ENCODE measurements at regions not wholly inside any gene's neighbourhood (a gene's known extent, or its start where the extent isn't known, plus 50 kb on each side); places are given as distances from the start of the nearest gene placed in this dataset.

DNA sequence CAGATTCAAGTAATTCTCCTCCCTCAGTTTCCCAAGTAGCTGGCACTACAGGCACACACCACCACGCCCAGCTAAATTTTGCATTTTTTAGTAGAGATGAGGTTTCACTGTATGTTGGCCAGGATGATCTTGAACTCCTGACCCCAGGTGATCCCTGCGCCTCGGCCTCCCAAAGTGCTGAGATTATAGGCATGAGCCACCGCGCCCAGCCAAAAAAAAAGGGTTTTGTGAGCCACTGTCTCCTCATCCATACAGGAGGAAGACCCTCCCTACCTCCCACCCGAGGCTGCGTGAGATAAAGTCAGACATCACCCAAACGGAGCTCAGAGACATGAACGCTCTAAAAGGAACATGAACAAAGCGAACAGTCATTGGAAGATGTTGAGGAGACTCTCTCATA is 745.7 kb downstream of the BRD1 start:
- no peak for TF ChIP-seq SIN3A (IDR thresholded peaks at IDR 0.05; ENCODE audit: low read depth)
- no peak for TF ChIP-seq ATF3 (IDR thresholded peaks at IDR 0.05)
- TF ChIP-seq JUND (IDR thresholded peaks at IDR 0.05): no peak
- no peak for TF ChIP-seq SRF (IDR thresholded peaks at IDR 0.05; ENCODE audit: low read depth)
- no peak for TF ChIP-seq EZH2phosphoT487 (IDR thresholded peaks at IDR 0.05; ENCODE audit: borderline replicate concordance)
- no peak for TF ChIP-seq SP1 (IDR thresholded peaks at IDR 0.05; ENCODE audit: low read depth)
- no peak for TF ChIP-seq ELF1 (IDR thresholded peaks at IDR 0.05; ENCODE audit: borderline replicate concordance, low read depth)
- TF ChIP-seq FOSL1 (IDR thresholded peaks at IDR 0.05; ENCODE audit: low read depth): no peak
- TF ChIP-seq EGR1 (IDR thresholded peaks at IDR 0.05; ENCODE audit: low read depth): no peak
- TF ChIP-seq RAD21 (IDR thresholded peaks at IDR 0.05; ENCODE audit: low read depth): no peak
- TF ChIP-seq CEBPB (IDR thresholded peaks at IDR 0.05; ENCODE audit: low read depth): no peak
- no peak for TF ChIP-seq YY1 (IDR thresholded peaks at IDR 0.05; ENCODE audit: extremely low read depth, insufficient replicate concordance, low read depth, low read length)
- no peak for TF ChIP-seq POLR2A (IDR thresholded peaks at IDR 0.05; ENCODE audit: borderline replicate concordance, extremely low read depth, insufficient read depth, insufficient read length)

GRCh38 chr22:49081261-49081666 is 746.4 kb downstream of the BRD1 start:
- no peak overlapping the region for H3K9ac ChIP-seq (ENCODE audit: low read length)
- H3K36me3 ChIP-seq (ENCODE audit: control insufficient read depth in 1 of 2, insufficient read depth in 2 of 2, low read length in 2 of 2): no peaks in the 10 kb centered on the region
- CTCF ChIA-PET: no interaction called here
- no peaks in the 10 kb centered on the region for H3K79me2 ChIP-seq (ENCODE audit: insufficient read depth, low read length)
- ATAC-seq (no peak), DNase-seq (ENCODE audit: low read depth, low spot score) (no peak)
- H3K4me1 ChIP-seq (ENCODE audit: control insufficient read depth in 1 of 2, insufficient read depth in 2 of 2, low read length in 2 of 2): peaks cover 8 to 13% of the 10 kb centered on the region in 2 experiments; a peak in 3 of 4 replicates
- BruUV-seq (replicated peaks): no TSS peak
- intact Hi-C loops (cut with micrococcal nuclease): no loop called here
- no peaks in the 10 kb centered on the region for H3K9me3 ChIP-seq (ENCODE audit: control insufficient read depth in 1 of 2, insufficient read depth in 1 of 2, low read depth in 1 of 2, low read length in 2 of 2)
- RAD21 ChIA-PET (ENCODE audit: low non-redundant PET in 1 of 2, low total read pairs in 2 of 2, uncharacterized antibody in 2 of 2, unreplicated experiment in 2 of 2): no interaction called here
- H3K27ac ChIP-seq (ENCODE audit: low read depth, low read length): no peak overlapping the region
- H2AFZ ChIP-seq (ENCODE audit: low read depth, low read length, poor library complexity, severe bottlenecking): no peak overlapping the region
- no peaks in the 10 kb centered on the region for H4K20me1 ChIP-seq (ENCODE audit: insufficient read depth)
- H3K27me3 ChIP-seq (ENCODE audit: insufficient read depth, low read length): peaks cover 13% of the 10 kb centered on the region; the same call in 1 of the 2 replicates
- H3K4me3 ChIP-seq (replicated peaks in 1 of 2; ENCODE audit: low read depth in 1 of 2, low read length in 2 of 2): no peak overlapping the region
- no peak overlapping the region for H3K4me2 ChIP-seq (ENCODE audit: low read length)
- TF ChIP-seq SP1 (IDR thresholded peaks at IDR 0.05; ENCODE audit: low read depth) (no peak), ELF1 (IDR thresholded peaks at IDR 0.05; ENCODE audit: borderline replicate concordance, low read depth) (no peak), SRF (IDR thresholded peaks at IDR 0.05; ENCODE audit: low read depth) (no peak), RAD21 (IDR thresholded peaks at IDR 0.05; ENCODE audit: low read depth) (no peak), EGR1 (IDR thresholded peaks at IDR 0.05; ENCODE audit: low read depth) (no peak), EZH2 (IDR thresholded peaks at IDR 0.05) (no peak), FOSL1 (IDR thresholded peaks at IDR 0.05; ENCODE audit: low read depth) (no peak), CBX3 (IDR thresholded peaks at IDR 0.05; ENCODE audit: low read depth) (no peak), JUND (IDR thresholded peaks at IDR 0.05) (no peak), POLR2AphosphoS5 (IDR thresholded peaks at IDR 0.05; ENCODE audit: low read depth, low read length) (no peak), YY1 (IDR thresholded peaks at IDR 0.05; ENCODE audit: extremely low read depth, insufficient replicate concordance, low read depth, low read length) (no peak), ZNF274 (IDR thresholded peaks at IDR 0.05; ENCODE audit: low read depth, low read length) (no peak), POLR2A (IDR thresholded peaks at IDR 0.05; ENCODE audit: borderline replicate concordance, extremely low read depth, insufficient read depth, insufficient read length) (no peak), EZH2phosphoT487 (IDR thresholded peaks at IDR 0.05; ENCODE audit: borderline replicate concordance) (no peak)
- H3K9me2 ChIP-seq (ENCODE audit: insufficient read depth): no peaks in the 10 kb centered on the region
- POLR2A ChIA-PET: no interaction called here

More for the DNA sequence above, 745.7 kb downstream of the BRD1 start:
- no peak for DNase-seq (ENCODE audit: low read depth, low spot score)
- no TSS peak for BruUV-seq (replicated peaks)
- ATAC-seq: no peak
- POLR2A ChIA-PET: no interaction called here
- no peak overlapping the region for H3K4me3 ChIP-seq (replicated peaks in 1 of 2; ENCODE audit: low read depth in 1 of 2, low read length in 2 of 2)
- H4K20me1 ChIP-seq (ENCODE audit: insufficient read depth): no peaks in the 10 kb centered on the region
- no peak overlapping the region for H3K4me2 ChIP-seq (ENCODE audit: low read length)
- RAD21 ChIA-PET (ENCODE audit: low non-redundant PET in 1 of 2, low total read pairs in 2 of 2, uncharacterized antibody in 2 of 2, unreplicated experiment in 2 of 2): no interaction called here
- peaks cover 6% of the 10 kb centered on the region; the same call in 1 of the 2 replicates for H3K27me3 ChIP-seq (ENCODE audit: insufficient read depth, low read length)
- no peak overlapping the region for H3K9ac ChIP-seq (ENCODE audit: low read length)
- no peaks in the 10 kb centered on the region for H3K9me2 ChIP-seq (ENCODE audit: insufficient read depth)
- H3K27ac ChIP-seq (ENCODE audit: low read depth, low read length): no peak overlapping the region
- no peaks in the 10 kb centered on the region for H3K36me3 ChIP-seq (ENCODE audit: control insufficient read depth in 1 of 2, insufficient read depth in 2 of 2, low read length in 2 of 2)
- intact Hi-C loops (cut with micrococcal nuclease): no loop called here
- H3K4me1 ChIP-seq (ENCODE audit: control insufficient read depth in 1 of 2, insufficient read depth in 2 of 2, low read length in 2 of 2): peaks cover 8 to 13% of the 10 kb centered on the region in 2 experiments; a peak in 3 of 4 replicates
- H2AFZ ChIP-seq (ENCODE audit: low read depth, low read length, poor library complexity, severe bottlenecking): no peak overlapping the region
- CTCF ChIA-PET: no interaction called here
- H3K9me3 ChIP-seq (ENCODE audit: control insufficient read depth in 1 of 2, insufficient read depth in 1 of 2, low read depth in 1 of 2, low read length in 2 of 2): no peaks in the 10 kb centered on the region
- no peaks in the 10 kb centered on the region for H3K79me2 ChIP-seq (ENCODE audit: insufficient read depth, low read length)
